Cardiac muscle cell (in vitro differentiated cells and primary cell): ENCODE measurements at regions not wholly inside any gene's neighbourhood (a gene's known extent, or its start where the extent isn't known, plus 50 kb on each side); places are given as distances from the start of the nearest gene placed in this dataset.

Source experiments
- DNase-seq, 2 donors: peaks; one replicate each; pipeline versions ENCODE4 v3.0.0 to v3.0.0-alpha.2; 2010 to 2017; ENCODE audit warnings: low read depth in 1 of 2, low spot score in 1 of 2
- H3K27ac ChIP-seq: fragments of 200-600 bp; sonication (generic); 2 replicates; pipeline ENCODE4 v1.5.1; 2016
- H3K27me3 ChIP-seq: fragments of 200-600 bp; sonication (generic); 2 replicates; pipeline ENCODE4 v1.6.0; 2016; ENCODE audit warnings: control low read depth
- H3K36me3 ChIP-seq: fragments of 200-600 bp; sonication (generic); 2 replicates; pipeline ENCODE4 v1.5.1; 2016; ENCODE audit warnings: control low read depth
- H3K4me1 ChIP-seq: fragments of 200-600 bp; sonication (generic); 2 replicates; pipeline ENCODE4 v1.8.1; 2017; ENCODE audit warnings: low read depth, mild to moderate bottlenecking, mixed run types
- H3K4me3 ChIP-seq: fragments of 200-600 bp; sonication (generic); 2 replicates; pipeline ENCODE4 v1.5.1; 2016; ENCODE audit warnings: mild to moderate bottlenecking
- H3K9me3 ChIP-seq: fragments of 200-600 bp; sonication (generic); 2 replicates; pipeline ENCODE4 v1.5.1; 2017; ENCODE audit warnings: low read depth, mild to moderate bottlenecking, control low read depth
- CTCF ChIP-seq: IDR thresholded peaks from 2 replicates; pipeline ENCODE4 v1.5.1; 2012; ENCODE audit warnings: low read depth, mild to moderate bottlenecking, low read length

GRCh38 chr5:2491846-2492245, 259.6 kb downstream of the IRX2 start:
- DNase-seq: no peak
- H3K36me3 ChIP-seq: no peaks in the 10 kb centered on the region
- no peak overlapping the region for H3K27ac ChIP-seq
- H3K9me3 ChIP-seq: no peaks in the 10 kb centered on the region
- H3K27me3 ChIP-seq: no peaks in the 10 kb centered on the region
- H3K4me3 ChIP-seq: no peak overlapping the region
- no peaks in the 10 kb centered on the region for H3K4me1 ChIP-seq
- TF ChIP-seq CTCF: no peak

- no peak overlapping the region for H3K4me3 ChIP-seq
- DNase-seq: no peak
- H3K9me3 ChIP-seq: no peaks in the 10 kb centered on the region
- H3K27ac ChIP-seq: no peak overlapping the region
- H3K4me1 ChIP-seq: no peaks in the 10 kb centered on the region
- H3K27me3 ChIP-seq: no peaks in the 10 kb centered on the region
- H3K36me3 ChIP-seq: no peaks in the 10 kb centered on the region
- no peak for TF ChIP-seq CTCF
Observed at GRCh38 chr5:2489306-2489705, 262.2 kb downstream of the IRX2 start.

GRCh38 chr5:2488593-2488992, 262.9 kb downstream of the IRX2 start:
- no peak overlapping the region for H3K4me3 ChIP-seq
- no peaks in the 10 kb centered on the region for H3K36me3 ChIP-seq
- DNase-seq: no peak
- TF ChIP-seq CTCF: no peak
- no peak overlapping the region for H3K27ac ChIP-seq
- no peaks in the 10 kb centered on the region for H3K27me3 ChIP-seq
- H3K9me3 ChIP-seq: no peaks in the 10 kb centered on the region
- no peaks in the 10 kb centered on the region for H3K4me1 ChIP-seq

- TF ChIP-seq CTCF: no peak
Observed at GRCh38 chr5:2487152-2487763, 264.2 kb downstream of the IRX2 start.

GRCh38 chr5:2486373-2486772, 265.1 kb downstream of the IRX2 start:
- Histone ChIP-seq H3K4me1 (no peaks in the 10 kb centered on the region), H3K4me3 (no peak overlapping the region), H3K9me3 (no peaks in the 10 kb centered on the region), H3K27me3 (no peaks in the 10 kb centered on the region), H3K36me3 (no peaks in the 10 kb centered on the region), H3K27ac (no peak overlapping the region)
- TF ChIP-seq CTCF: no peak
- DNase-seq: no peak

More at GRCh38 chr5:2487152-2487763, 264.2 kb downstream of the IRX2 start:
- Histone ChIP-seq H3K36me3 (no peaks in the 10 kb centered on the region), H3K9me3 (no peaks in the 10 kb centered on the region), H3K27me3 (no peaks in the 10 kb centered on the region), H3K27ac (no peak overlapping the region), H3K4me3 (no peak overlapping the region), H3K4me1 (no peaks in the 10 kb centered on the region)
- no peak for DNase-seq
